ENCODE measurements at regions not wholly inside any gene's neighbourhood (a gene's known extent, or its start where the extent isn't known, plus 50 kb on each side); places are given as distances from the start of the nearest gene placed in this dataset.

DNA sequence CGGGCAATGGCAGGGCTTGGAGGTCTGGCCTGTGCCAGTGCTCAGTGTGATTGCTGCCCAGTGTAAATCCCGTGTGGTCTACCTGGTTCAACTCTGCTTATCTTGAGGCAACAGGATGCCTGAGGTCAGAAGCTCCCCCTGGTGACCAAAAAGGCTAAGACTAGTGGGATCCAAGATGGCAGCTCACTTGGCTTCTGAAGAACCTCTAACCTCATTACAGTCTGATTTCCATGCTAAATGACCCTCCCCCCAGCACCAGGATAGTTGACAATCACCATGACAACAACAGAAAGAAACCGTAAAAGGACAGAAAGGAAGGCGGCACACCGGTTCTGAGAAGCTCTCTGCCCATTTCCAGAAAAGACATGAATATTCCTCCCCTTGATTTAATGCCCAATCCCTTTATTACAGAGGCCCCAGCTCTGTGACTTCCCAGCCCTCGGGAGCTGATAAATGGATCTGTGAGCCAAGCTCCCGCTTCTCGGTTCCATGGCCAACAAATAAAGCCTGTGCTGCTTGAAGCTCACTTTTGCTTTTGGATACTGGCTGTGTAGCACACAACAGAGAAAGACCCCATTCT, 398.4 kb downstream of the CTTN start:
- TF ChIP-seq CTCF (IDR thresholded peaks at IDR 0.05), result peak; percentile 20; the same call in 1 of the 2 replicates
- no peak for TF ChIP-seq ZFX (IDR thresholded peaks at IDR 0.05; ENCODE audit: borderline replicate concordance)
